ENCODE measurements at regions not wholly inside any gene's neighbourhood (a gene's known extent, or its start where the extent isn't known, plus 50 kb on each side); places are given as distances from the start of the nearest gene placed in this dataset.

DNA sequence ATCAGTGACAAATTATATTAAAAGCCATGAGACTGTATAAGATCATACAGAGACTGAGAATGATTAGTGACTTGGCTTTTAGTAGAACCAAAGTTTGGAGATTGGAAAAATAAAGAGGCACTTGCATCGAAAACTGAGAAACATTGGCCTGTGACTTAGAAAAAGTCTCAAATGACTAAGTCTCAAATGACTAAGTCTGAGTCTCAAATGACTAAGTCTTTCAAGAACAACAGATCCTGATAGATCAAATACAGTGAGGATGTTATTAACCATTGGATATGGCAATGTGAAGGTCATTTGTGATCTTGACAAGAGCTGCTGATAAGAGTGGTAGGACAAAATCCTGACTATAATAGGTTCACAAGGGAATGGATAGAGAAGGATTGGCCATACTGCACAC lies 135.5 kb upstream of the FANCL start:
- TF ChIP-seq, protein P1, sequence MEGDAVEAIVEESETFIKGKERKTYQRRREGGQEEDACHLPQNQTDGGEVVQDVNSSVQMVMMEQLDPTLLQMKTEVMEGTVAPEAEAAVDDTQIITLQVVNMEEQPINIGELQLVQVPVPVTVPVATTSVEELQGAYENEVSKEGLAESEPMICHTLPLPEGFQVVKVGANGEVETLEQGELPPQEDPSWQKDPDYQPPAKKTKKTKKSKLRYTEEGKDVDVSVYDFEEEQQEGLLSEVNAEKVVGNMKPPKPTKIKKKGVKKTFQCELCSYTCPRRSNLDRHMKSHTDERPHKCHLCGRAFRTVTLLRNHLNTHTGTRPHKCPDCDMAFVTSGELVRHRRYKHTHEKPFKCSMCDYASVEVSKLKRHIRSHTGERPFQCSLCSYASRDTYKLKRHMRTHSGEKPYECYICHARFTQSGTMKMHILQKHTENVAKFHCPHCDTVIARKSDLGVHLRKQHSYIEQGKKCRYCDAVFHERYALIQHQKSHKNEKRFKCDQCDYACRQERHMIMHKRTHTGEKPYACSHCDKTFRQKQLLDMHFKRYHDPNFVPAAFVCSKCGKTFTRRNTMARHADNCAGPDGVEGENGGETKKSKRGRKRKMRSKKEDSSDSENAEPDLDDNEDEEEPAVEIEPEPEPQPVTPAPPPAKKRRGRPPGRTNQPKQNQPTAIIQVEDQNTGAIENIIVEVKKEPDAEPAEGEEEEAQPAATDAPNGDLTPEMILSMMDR (IDR thresholded peaks at IDR 0.05): no peak
- no peak for TF ChIP-seq EZH2 (IDR thresholded peaks at IDR 0.05; ENCODE audit: borderline replicate concordance, insufficient read depth, low read depth, low read length, poor library complexity, severe bottlenecking)
